A673 (cell line): ENCODE measurements at regions not wholly inside any gene's neighbourhood (a gene's known extent, or its start where the extent isn't known, plus 50 kb on each side); places are given as distances from the start of the nearest gene placed in this dataset.
"Not testable (repeated sequence)": the region's sequence is repeated elsewhere in the genome, so short reads cannot be mapped to it uniquely, and the experiment has no call there.

Experiments
- CTCF ChIP-seq: fragments of 300-800, 200-600 bp; sonication (generic); conservative IDR thresholded peaks from 2 replicates; pipeline ENCODE4 v1.5.1; 2017; ENCODE audit warnings: low read depth, mild to moderate bottlenecking, antibody characterized with exemption, low read length, moderate library complexity, mixed read lengths
- EZH2 ChIP-seq: fragments of 200-600 bp; sonication (generic); IDR thresholded peaks from 2 replicates; pipeline ENCODE4 v1.6.1; 2017; ENCODE audit warnings: borderline replicate concordance, low read depth, mild to moderate bottlenecking, mixed read lengths, antibody characterized with exemption, low read length; ENCODE audit not compliant: poor library complexity, severe bottlenecking

DNA sequence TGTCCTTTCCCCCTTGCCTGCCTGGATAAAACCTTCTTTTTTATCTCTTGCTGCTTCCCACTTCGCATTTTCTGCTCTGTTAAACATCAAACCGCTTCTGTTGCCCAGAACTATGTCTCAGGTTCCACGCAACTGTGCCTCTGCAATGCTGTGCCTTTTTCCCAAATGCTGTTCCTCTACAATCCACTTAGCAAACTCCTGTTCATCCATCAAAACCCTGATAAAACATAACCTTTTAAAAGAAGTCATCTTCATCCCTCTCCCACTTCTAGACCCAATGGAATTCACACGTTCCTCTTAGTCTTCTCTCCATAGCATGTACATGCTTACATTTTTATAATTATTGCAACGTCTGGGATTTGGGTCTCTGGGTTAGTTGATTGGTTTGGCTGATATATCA is 111.9 kb upstream of the RRN3 start:
- TF ChIP-seq CTCF, EZH2: not testable (repeated sequence)
